ENCODE measurements at regions not wholly inside any gene's neighbourhood (a gene's known extent, or its start where the extent isn't known, plus 50 kb on each side); places are given as distances from the start of the nearest gene placed in this dataset.
A peak's percentile ranks its signal among the peaks of the same experiment; 100 is the strongest.

- Histone ChIP-seq H3K4me2 (ENCODE audit: low read length) (no peak overlapping the region), H3K36me3 (ENCODE audit: control insufficient read depth in 1 of 2, insufficient read depth in 2 of 2, low read length in 2 of 2) (no peaks in the 10 kb centered on the region), H3K9me3 (ENCODE audit: control insufficient read depth in 1 of 2, insufficient read depth in 1 of 2, low read depth in 1 of 2, low read length in 2 of 2) (no peaks in the 10 kb centered on the region), H3K27me3 (ENCODE audit: insufficient read depth, low read length) (peaks cover 5% of the 10 kb centered on the region; the same call in 1 of the 2 replicates), H3K9me2 (ENCODE audit: insufficient read depth) (no peaks in the 10 kb centered on the region), H3K9ac (ENCODE audit: low read length) (no peak overlapping the region), H3K79me2 (ENCODE audit: insufficient read depth, low read length) (no peaks in the 10 kb centered on the region), H2AFZ (ENCODE audit: low read depth, low read length, poor library complexity, severe bottlenecking) (no peak overlapping the region), H3K27ac (ENCODE audit: low read depth, low read length) (no peak overlapping the region), H3K4me3 (replicated peaks in 1 of 2; ENCODE audit: low read depth in 1 of 2, low read length in 2 of 2) (no peak overlapping the region), H3K4me1 (ENCODE audit: control insufficient read depth in 1 of 2, insufficient read depth in 2 of 2, low read length in 2 of 2) (peaks cover 0 to 5% of the 10 kb centered on the region in 2 experiments; a peak in 1 of 4 replicates), H4K20me1 (ENCODE audit: insufficient read depth) (no peaks in the 10 kb centered on the region)
- ChIA-PET RAD21 (ENCODE audit: low non-redundant PET in 1 of 2, low total read pairs in 2 of 2, uncharacterized antibody in 2 of 2, unreplicated experiment in 2 of 2) (interaction anchor here in 1 of 2 experiments (0.7 kb wide), 1 partner anchor 74 kb away, joined by 3 read pairs; no protein-coding TSS in a partner anchor), CTCF (no interaction called here), POLR2A (no interaction called here)
- DNase-seq (ENCODE audit: low read depth, low spot score), result no peak
- peak; percentile 55; the same call in 1 of the 2 replicates for ATAC-seq
- TF ChIP-seq YY1 (IDR thresholded peaks at IDR 0.05; ENCODE audit: extremely low read depth, insufficient replicate concordance, low read depth, low read length) (no peak), ZNF274 (IDR thresholded peaks at IDR 0.05; ENCODE audit: low read depth, low read length) (no peak), SRF (IDR thresholded peaks at IDR 0.05; ENCODE audit: low read depth) (no peak), SP1 (IDR thresholded peaks at IDR 0.05; ENCODE audit: low read depth) (no peak), ELF1 (IDR thresholded peaks at IDR 0.05; ENCODE audit: borderline replicate concordance, low read depth) (no peak), RAD21 (IDR thresholded peaks at IDR 0.05; ENCODE audit: low read depth) (no peak), ZBTB33 (IDR thresholded peaks at IDR 0.05; ENCODE audit: extremely low read depth, insufficient replicate concordance, low read length) (no peak)
- TF ChIP-seq, protein P1, sequence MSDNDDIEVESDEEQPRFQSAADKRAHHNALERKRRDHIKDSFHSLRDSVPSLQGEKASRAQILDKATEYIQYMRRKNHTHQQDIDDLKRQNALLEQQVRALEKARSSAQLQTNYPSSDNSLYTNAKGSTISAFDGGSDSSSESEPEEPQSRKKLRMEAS (IDR thresholded peaks at IDR 0.05), result no peak
- intact Hi-C loops (cut with micrococcal nuclease), result no loop called here
- no TSS peak for BruUV-seq (replicated peaks)
Observed at GRCh38 chr1:29519108-29519787, 282.9 kb downstream of the PTPRU start.

Measured in HCT116 (cell line).